ENCODE measurements at regions not wholly inside any gene's neighbourhood (a gene's known extent, or its start where the extent isn't known, plus 50 kb on each side); places are given as distances from the start of the nearest gene placed in this dataset.

DNA sequence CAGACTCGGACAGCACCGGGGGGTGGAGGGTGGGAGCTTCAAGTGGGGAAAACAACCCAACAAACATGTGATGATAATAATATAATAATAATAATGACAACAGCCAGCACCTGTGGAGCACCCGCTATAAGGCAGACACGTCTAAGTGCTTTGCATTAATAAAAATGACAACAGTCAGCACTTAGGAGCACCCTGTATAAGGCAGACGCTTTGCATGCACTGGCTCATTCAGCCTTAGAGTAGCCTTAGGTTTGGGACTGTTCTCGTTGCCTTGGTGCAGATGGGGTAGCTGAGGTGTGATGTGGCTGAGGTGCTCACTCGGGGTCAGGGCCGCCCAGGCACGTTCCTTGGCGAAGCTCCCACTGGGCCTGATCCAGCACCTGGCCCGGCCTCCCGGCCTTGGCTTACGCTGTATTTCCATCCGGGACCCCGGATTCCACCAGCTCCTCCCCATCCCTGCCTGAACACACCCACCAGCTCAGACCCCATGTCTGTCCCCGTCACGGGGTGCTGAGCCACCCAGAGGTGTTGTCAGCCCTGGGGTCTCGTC, 144.0 kb upstream of the CIBAR2 start:
- Mint-ChIP-seq H3K4me3 (no peak overlapping the region), H3K9me3 (no peaks in the 10 kb centered on the region), H3K27me3 (ENCODE audit: low read depth) (no peaks in the 10 kb centered on the region), H3K4me1 (peaks cover 0 to 14% of the 10 kb centered on the region in 2 experiments; a peak in 2 of 4 replicates), H3K36me3 (ENCODE audit: insufficient read depth in 1 of 3, low read depth in 3 of 3) (no peaks in the 10 kb centered on the region; a peak in 1 of 7 replicates), H3K27ac (no peak overlapping the region)
- H3K14ac ChIP-seq (ENCODE audit: insufficient read depth, low read length) = no peak overlapping the region; the same call in 1 of the 2 replicates
- H3K18ac ChIP-seq (ENCODE audit: insufficient read length, low read depth, low read length) = no peak overlapping the region
- H3K9me3 ChIP-seq (ENCODE audit: control insufficient read depth, low read depth, low read length) = no peaks in the 10 kb centered on the region
- H2BK20ac ChIP-seq (ENCODE audit: low read depth, low read length, poor library complexity, severe bottlenecking) = no peak overlapping the region
- H3K27me3 ChIP-seq (ENCODE audit: insufficient read depth, low read length) = no peaks in the 10 kb centered on the region
- no peak overlapping the region for H2BK12ac ChIP-seq (ENCODE audit: insufficient read length, low read depth, low read length)
- no peak overlapping the region for H2AK5ac ChIP-seq (ENCODE audit: insufficient read length, low read length)
- WGBS (ENCODE audit: extremely low coverage, insufficient read length, low lambda C conversion rate) = no CpG with 5 or more reads among the region's 18 CpGs
- no peak overlapping the region for H3K23ac ChIP-seq (ENCODE audit: insufficient read length, low read depth, low read length)
- DNase-seq = no peak
- H3K23me2 ChIP-seq (ENCODE audit: insufficient read length, low read depth, low read length, poor library complexity, severe bottlenecking) = no peaks in the 10 kb centered on the region
- H3K27ac ChIP-seq (ENCODE audit: insufficient read length, low read depth, low read length) = no peak overlapping the region
- no peaks in the 10 kb centered on the region for H3K79me1 ChIP-seq (ENCODE audit: insufficient read depth, low read depth, low read length, poor library complexity, severe bottlenecking)
- H2AFZ ChIP-seq (ENCODE audit: low read length) = no peak overlapping the region
- no peak overlapping the region for H3K4ac ChIP-seq (ENCODE audit: low read depth, low read length)
- TF ChIP-seq, protein P1, sequence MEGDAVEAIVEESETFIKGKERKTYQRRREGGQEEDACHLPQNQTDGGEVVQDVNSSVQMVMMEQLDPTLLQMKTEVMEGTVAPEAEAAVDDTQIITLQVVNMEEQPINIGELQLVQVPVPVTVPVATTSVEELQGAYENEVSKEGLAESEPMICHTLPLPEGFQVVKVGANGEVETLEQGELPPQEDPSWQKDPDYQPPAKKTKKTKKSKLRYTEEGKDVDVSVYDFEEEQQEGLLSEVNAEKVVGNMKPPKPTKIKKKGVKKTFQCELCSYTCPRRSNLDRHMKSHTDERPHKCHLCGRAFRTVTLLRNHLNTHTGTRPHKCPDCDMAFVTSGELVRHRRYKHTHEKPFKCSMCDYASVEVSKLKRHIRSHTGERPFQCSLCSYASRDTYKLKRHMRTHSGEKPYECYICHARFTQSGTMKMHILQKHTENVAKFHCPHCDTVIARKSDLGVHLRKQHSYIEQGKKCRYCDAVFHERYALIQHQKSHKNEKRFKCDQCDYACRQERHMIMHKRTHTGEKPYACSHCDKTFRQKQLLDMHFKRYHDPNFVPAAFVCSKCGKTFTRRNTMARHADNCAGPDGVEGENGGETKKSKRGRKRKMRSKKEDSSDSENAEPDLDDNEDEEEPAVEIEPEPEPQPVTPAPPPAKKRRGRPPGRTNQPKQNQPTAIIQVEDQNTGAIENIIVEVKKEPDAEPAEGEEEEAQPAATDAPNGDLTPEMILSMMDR (conservative IDR thresholded peaks at IDR 0.05) = no peak
- H3K79me2 ChIP-seq (ENCODE audit: insufficient read depth, low read length) = no peaks in the 10 kb centered on the region
- H4K5ac ChIP-seq (ENCODE audit: insufficient read length, low read depth, low read length) = no peak overlapping the region
- H4K20me1 ChIP-seq (ENCODE audit: control insufficient read depth, insufficient read depth, insufficient read length) = peaks cover 4% of the 10 kb centered on the region
- no peak overlapping the region for H4K8ac ChIP-seq (replicated peaks; ENCODE audit: insufficient read length, low read depth, low read length)
- H3K9ac ChIP-seq (ENCODE audit: extremely low read depth, insufficient read length, low read length) = no peak overlapping the region
- no peak overlapping the region for H3T11ph ChIP-seq (ENCODE audit: low read length)
- H2BK120ac ChIP-seq (ENCODE audit: low read depth, low read length, poor library complexity, severe bottlenecking) = no peak overlapping the region
- no peak overlapping the region for H3K56ac ChIP-seq (ENCODE audit: insufficient read length, low read depth, low read length)
- H2BK15ac ChIP-seq (ENCODE audit: low read depth, low read length) = no peak overlapping the region
- no peak overlapping the region for H3K4me2 ChIP-seq (ENCODE audit: insufficient read depth, insufficient read length, low read length)
- no peak overlapping the region for H2BK5ac ChIP-seq (ENCODE audit: insufficient read length, low read length)
- H3K4me1 ChIP-seq (ENCODE audit: insufficient read depth, low read length) = no peaks in the 10 kb centered on the region
- H4K91ac ChIP-seq (ENCODE audit: insufficient read length, low read depth, low read length) = no peak overlapping the region

Data from H9 (cell line).